Keratinocyte (primary cell): ENCODE measurements at regions not wholly inside any gene's neighbourhood (a gene's known extent, or its start where the extent isn't known, plus 50 kb on each side); places are given as distances from the start of the nearest gene placed in this dataset.

Source experiments
- DNase-seq: peaks from one replicate; pipeline ENCODE4 v3.0.0-alpha.2; 2011; ENCODE audit warnings: low read depth, missing footprints, low spot score
- FAIRE-seq: peaks from 2 replicates; lab custom pipeline; 2011; peaks lifted over from hg19 to GRCh38; lab: Jason Lieb, UNC
- H2AFZ ChIP-seq: 2 replicates; pipeline ENCODE4 v1.6.0; 2012; ENCODE audit warnings: low read length, control low read depth, inconsistent platforms; ENCODE audit not compliant: control insufficient read depth
- H3K27ac ChIP-seq: 2 replicates; pipeline ENCODE4 v1.5.1; 2011; ENCODE audit warnings: low read length; ENCODE audit not compliant: control insufficient read depth, insufficient read depth
- H3K27me3 ChIP-seq: 3 replicates; pipeline ENCODE4 v1.6.0; 2011; ENCODE audit warnings: low read length; ENCODE audit not compliant: control insufficient read depth, insufficient read depth; ENCODE audit errors: extremely low read depth
- H3K36me3 ChIP-seq, 2 experiments: 2 replicates in 1 of 2; 3 replicates in 1 of 2; pipeline ENCODE4 v1.5.1; 2011; ENCODE audit warnings: low read length in 2 of 2, mild to moderate bottlenecking in 1 of 2; ENCODE audit not compliant: control insufficient read depth in 2 of 2, insufficient read depth in 2 of 2; ENCODE audit errors: extremely low read depth in 1 of 2
- H3K4me1 ChIP-seq: 3 replicates; pipeline ENCODE4 v1.5.1; 2011; ENCODE audit warnings: low read length; ENCODE audit not compliant: control insufficient read depth, insufficient read depth; ENCODE audit errors: extremely low read depth
- H3K4me2 ChIP-seq: 3 replicates; pipeline ENCODE4 v1.6.0; 2011; ENCODE audit warnings: low read depth, low read length; ENCODE audit not compliant: control insufficient read depth, insufficient read depth; ENCODE audit errors: extremely low read depth
- H3K4me3 ChIP-seq, 3 experiments: fragments of 200-600 bp in 1 of 3; sonication (generic) in 1 of 3; 2 replicates in 2 of 3; 3 replicates in 1 of 3; pipeline ENCODE4 v1.5.1; 2011 to 2016; ENCODE audit warnings: low read length in 3 of 3, mild to moderate bottlenecking in 3 of 3, control low read depth in 2 of 3, inconsistent platforms in 1 of 3, low read depth in 1 of 3, mixed read lengths in 1 of 3, mixed run types in 1 of 3, moderate library complexity in 1 of 3; ENCODE audit not compliant: control insufficient read depth in 2 of 3, insufficient read depth in 2 of 3; ENCODE audit errors: extremely low read depth in 1 of 3
- H3K79me2 ChIP-seq: 2 replicates; pipeline ENCODE4 v1.6.0; 2012; ENCODE audit warnings: low read length; ENCODE audit not compliant: control insufficient read depth, insufficient read depth
- H3K9ac ChIP-seq: 3 replicates; pipeline ENCODE4 v1.6.0; 2011; ENCODE audit warnings: low read length; ENCODE audit not compliant: control insufficient read depth, insufficient read depth; ENCODE audit errors: extremely low read depth
- H3K9me1 ChIP-seq: 3 replicates; pipeline ENCODE4 v1.6.0; 2011; ENCODE audit warnings: low read length; ENCODE audit not compliant: control insufficient read depth, insufficient read depth; ENCODE audit errors: extremely low read depth
- H3K9me3 ChIP-seq: 2 replicates; pipeline ENCODE4 v1.5.1; 2012; ENCODE audit warnings: low read depth, low read length; ENCODE audit not compliant: control insufficient read depth
- H4K20me1 ChIP-seq: 3 replicates; pipeline ENCODE4 v1.6.0; 2011; ENCODE audit warnings: low read length; ENCODE audit not compliant: control insufficient read depth, insufficient read depth; ENCODE audit errors: extremely low read depth
- EZH2 ChIP-seq: IDR thresholded peaks from one replicate; pipeline ENCODE4 v1.6.1; 2012; ENCODE audit warnings: inconsistent platforms, mild to moderate bottlenecking, low read length, moderate library complexity
- dilution Hi-C: fragments of 300-500 bp; cut with MboI; formaldehyde crosslinking; loops from one replicate; pipeline ENCODE4 v1.7.0; 2020; ENCODE audit warnings: low sequenced_read_pairs; ENCODE audit not compliant: extremely low pct_ligation_motif_present
- TF ChIP-seq, protein P1 (sequence below), 3 experiments: IDR thresholded peaks in 1 of 3; conservative IDR thresholded peaks in 1 of 3; optimal IDR thresholded peaks in 1 of 3; 2 replicates in 2 of 3; 3 replicates in 1 of 3; pipeline versions ENCODE3 to v1.5.1; 2011; ENCODE audit warnings: low read length in 3 of 3, mild to moderate bottlenecking in 3 of 3, moderate library complexity in 2 of 3, control low read depth in 1 of 3, inconsistent platforms in 1 of 3; ENCODE audit not compliant: insufficient read depth in 2 of 3; ENCODE audit errors: extremely low read depth in 1 of 3

DNA sequence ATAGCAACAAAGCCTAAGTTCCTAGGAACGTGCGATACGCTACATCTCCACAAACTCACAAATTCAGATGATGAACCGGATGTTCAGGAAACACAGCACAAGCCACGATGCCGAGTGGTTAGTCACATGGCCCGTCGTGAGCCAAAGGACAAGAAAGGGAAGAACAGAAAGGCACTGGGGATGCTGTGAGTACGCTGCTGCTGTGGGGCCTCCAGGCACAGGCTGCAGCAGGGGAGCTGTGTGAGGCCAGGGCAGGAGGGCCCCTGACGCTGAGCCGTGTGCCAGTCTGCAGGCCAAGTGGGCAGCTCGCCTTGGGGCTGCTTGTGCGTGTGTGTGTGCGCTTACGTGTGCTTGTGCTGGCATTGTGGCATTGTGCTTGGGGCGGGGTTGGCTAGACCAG is 89.4 kb downstream of the CTTN start:
- FAIRE-seq (no peak), DNase-seq (no peak)
- no peak for TF ChIP-seq EZH2
- TF ChIP-seq, protein P1, sequence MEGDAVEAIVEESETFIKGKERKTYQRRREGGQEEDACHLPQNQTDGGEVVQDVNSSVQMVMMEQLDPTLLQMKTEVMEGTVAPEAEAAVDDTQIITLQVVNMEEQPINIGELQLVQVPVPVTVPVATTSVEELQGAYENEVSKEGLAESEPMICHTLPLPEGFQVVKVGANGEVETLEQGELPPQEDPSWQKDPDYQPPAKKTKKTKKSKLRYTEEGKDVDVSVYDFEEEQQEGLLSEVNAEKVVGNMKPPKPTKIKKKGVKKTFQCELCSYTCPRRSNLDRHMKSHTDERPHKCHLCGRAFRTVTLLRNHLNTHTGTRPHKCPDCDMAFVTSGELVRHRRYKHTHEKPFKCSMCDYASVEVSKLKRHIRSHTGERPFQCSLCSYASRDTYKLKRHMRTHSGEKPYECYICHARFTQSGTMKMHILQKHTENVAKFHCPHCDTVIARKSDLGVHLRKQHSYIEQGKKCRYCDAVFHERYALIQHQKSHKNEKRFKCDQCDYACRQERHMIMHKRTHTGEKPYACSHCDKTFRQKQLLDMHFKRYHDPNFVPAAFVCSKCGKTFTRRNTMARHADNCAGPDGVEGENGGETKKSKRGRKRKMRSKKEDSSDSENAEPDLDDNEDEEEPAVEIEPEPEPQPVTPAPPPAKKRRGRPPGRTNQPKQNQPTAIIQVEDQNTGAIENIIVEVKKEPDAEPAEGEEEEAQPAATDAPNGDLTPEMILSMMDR (optimal IDR thresholded peaks at IDR 0.05 in 1 of 3, IDR thresholded peaks at IDR 0.05 in 1 of 3, conservative IDR thresholded peaks at IDR 0.05 in 1 of 3; ENCODE audit: extremely low read depth in 1 of 3, insufficient read depth in 2 of 3, low read length in 3 of 3), result no peak
- no peaks in the 10 kb centered on the region for H3K27me3 ChIP-seq
- H4K20me1 ChIP-seq, result no peaks in the 10 kb centered on the region
- peaks cover 14% of the 10 kb centered on the region for H3K9me3 ChIP-seq
- no peak overlapping the region for H2AFZ ChIP-seq
- no peaks in the 10 kb centered on the region for H3K79me2 ChIP-seq
- H3K4me2 ChIP-seq, result no peak overlapping the region
- no peaks in the 10 kb centered on the region for H3K36me3 ChIP-seq
- no peak overlapping the region for H3K9ac ChIP-seq
- no peaks in the 10 kb centered on the region for H3K4me1 ChIP-seq
- dilution Hi-C loops, result no loop called here
- H3K27ac ChIP-seq, result no peak overlapping the region
- H3K4me3 ChIP-seq, result no peak overlapping the region
- H3K9me1 ChIP-seq, result no peaks in the 10 kb centered on the region

GRCh38 chr11:70488171-70488703 is 89.9 kb downstream of the CTTN start:
- Histone ChIP-seq H3K4me3 (no peak overlapping the region), H3K9me3 (peaks cover 14% of the 10 kb centered on the region), H3K9ac (no peak overlapping the region), H3K4me2 (no peak overlapping the region), H3K79me2 (no peaks in the 10 kb centered on the region), H2AFZ (no peak overlapping the region), H3K27ac (no peak overlapping the region), H3K36me3 (no peaks in the 10 kb centered on the region), H3K4me1 (no peaks in the 10 kb centered on the region), H3K27me3 (no peaks in the 10 kb centered on the region), H4K20me1 (no peaks in the 10 kb centered on the region), H3K9me1 (no peaks in the 10 kb centered on the region)
- dilution Hi-C loops, result no loop called here
- FAIRE-seq (no peak), DNase-seq (no peak)
- TF ChIP-seq, protein P1 (optimal IDR thresholded peaks at IDR 0.05 in 1 of 3, IDR thresholded peaks at IDR 0.05 in 1 of 3, conservative IDR thresholded peaks at IDR 0.05 in 1 of 3; ENCODE audit: extremely low read depth in 1 of 3, insufficient read depth in 2 of 3, low read length in 3 of 3), result no peak
- TF ChIP-seq EZH2, result no peak
